CD4-positive, alpha-beta T cell treated with Interleukin-2 at 100 ng/mL for 4 hours (primary cell): ENCODE measurements at regions not wholly inside any gene's neighbourhood (a gene's known extent, or its start where the extent isn't known, plus 50 kb on each side); places are given as distances from the start of the nearest gene placed in this dataset.
"Not testable (repeated sequence)": the region's sequence is repeated elsewhere in the genome, so short reads cannot be mapped to it uniquely, and the experiment has no call there.

Source experiments
- DNase-seq: peaks from one replicate; pipeline ENCODE4 v3.0.0-alpha.2; 2020; ENCODE audit warnings: low spot score

DNA sequence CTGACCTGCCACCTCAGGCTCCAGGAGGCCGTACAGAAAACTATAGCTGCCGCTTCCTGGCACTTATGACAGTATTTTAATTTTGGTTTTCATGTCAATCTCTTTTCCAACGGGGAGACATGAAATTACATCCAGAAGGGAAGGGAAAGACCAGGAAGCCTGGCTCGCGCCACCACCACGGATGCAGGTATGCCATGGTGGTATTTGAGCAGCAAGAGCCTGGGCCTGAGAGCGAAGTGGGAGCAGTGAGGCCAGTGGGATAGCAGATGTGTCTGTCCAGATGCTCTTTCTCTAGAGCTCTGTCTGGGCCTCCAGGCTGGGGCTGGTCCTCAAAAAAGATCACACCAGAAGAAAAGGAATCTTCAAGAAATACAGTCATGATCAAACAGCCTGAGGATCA, 82.5 kb upstream of the CPEB2 start:
- DNase-seq: no peak

DNA sequence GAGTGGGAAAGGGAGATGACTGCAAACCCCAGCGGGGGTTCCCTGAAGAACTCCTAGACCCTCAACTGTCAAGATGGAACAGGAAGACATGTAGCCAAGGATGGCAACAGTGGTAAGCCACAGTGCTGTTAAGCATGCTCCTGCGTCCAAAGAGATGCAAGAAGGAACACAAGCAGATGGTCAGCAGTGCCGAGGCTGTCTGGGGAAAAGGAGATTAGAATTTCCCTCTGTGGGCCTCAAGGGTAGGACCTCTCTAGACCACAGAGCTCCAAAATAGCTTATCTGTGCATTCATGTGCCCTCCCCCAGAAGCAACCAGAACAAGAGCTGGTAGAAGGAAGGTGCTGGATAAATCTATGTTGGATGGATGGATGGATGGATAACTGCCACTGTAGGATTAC, 82.0 kb upstream of the CPEB2 start:
- DNase-seq: no peak

DNA sequence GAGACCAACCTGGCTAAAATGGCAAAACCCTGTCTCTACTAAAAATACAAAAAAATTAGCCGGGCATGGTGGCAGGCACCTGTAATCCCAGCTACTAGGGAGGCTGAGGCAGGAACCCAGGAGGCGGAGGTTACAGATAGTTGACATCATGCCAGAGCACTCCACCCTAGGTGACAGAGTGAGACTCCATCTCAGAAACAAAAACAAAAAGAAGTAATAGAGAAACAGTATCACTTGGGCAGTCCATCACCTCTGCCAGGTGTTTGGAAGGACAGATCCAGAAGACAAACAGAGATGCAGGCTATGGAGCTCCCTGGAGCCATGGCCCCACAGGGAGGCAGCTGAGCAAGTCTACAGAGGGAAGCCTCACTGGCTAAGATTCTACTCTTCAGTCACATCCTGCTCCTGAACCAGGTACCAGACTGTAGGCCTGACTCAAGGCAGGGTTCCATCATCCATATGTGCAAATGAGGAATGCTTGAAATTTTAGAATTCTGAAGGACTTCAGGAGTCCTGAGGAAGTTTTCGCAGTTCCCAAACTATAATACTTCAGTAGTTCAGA, 81.4 kb upstream of the CPEB2 start:
- no peak for DNase-seq

- not testable (repeated sequence) for DNase-seq
Measured at GRCh38 chr4:14921781-14922180, 80.5 kb upstream of the CPEB2 start.

DNA sequence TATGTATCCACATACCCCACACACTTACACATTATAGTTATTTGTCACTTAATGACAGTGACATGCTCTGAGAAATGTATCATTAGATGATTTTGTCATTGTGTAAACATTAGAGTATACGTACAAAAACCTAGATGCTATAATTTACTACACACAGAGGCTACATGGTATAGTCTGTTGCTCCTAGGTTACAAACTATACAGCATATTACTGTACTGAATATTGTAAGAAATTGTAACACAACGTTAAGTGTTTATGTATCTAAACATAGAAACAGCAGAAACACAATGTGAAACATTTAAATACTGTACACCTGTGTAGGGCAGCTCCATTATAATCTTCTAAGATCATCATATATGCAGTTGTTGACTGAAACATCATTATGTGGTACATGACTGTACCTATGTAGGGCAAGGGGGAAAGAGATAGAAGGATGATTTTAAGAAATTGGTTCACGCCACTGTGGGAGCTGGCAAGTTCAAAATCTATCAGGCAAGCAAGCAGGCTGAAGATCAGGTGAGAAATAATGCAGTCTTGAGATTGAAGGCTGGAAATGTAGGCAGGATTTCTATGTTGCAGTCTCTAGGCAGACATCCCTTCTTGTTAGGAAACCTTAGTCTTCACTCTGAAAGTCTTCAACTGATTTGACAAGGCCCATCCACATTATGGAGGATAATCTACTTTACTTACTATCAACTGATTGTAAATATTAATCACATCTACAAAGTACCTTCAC, 78.0 kb upstream of the CPEB2 start:
- no peak for DNase-seq

DNA sequence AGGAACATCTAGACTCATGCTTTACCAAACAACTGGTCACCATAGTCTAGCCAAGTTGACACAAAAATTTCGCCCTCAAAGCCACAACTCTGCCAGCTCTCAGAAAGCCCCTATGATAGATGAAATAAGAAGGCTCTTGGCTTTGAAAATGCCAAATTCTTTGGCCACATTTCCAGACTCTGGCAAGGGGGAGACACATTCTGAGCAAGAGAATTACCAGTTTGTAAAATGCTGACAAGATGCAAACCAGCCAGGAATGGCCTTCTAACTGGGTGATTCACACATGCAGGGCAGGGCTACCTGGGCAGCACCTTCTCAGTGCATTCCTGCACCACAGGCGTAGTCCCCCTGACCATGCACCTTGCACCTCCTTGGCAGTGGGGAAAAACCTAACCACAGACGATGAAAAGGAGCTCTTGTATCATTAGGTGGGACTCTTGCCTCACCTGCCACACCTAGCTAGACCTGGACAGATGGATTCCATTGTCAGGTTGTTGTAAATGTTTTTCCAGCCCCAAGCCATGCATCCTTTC, 77.4 kb upstream of the CPEB2 start:
- DNase-seq: no peak

DNA sequence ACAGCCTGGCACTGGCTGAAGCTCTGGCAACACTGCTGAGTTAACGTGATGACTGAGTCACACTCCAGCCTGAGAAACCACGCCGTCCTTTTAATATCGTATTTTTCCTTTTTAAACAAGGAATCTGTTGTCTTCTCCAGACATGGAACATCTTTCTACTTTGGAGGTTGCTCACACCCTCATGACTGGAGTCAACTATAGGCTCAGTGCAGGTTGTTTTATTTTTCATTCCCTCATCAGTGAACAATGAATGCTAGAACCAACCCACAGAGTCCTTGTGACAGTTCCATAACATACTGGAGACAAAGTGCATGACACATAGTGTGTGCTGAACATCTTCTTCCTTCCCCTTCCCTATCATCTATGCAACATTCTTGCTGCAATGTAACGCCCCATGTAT, 76.8 kb upstream of the CPEB2 start:
- no peak for DNase-seq

- no peak for DNase-seq
Measured at GRCh38 chr4:14926368-14926767, 75.9 kb upstream of the CPEB2 start.

- no peak for DNase-seq
Measured at GRCh38 chr4:14928035-14928434, 74.2 kb upstream of the CPEB2 start.

- DNase-seq: no peak
Measured at GRCh38 chr4:14929669-14930068, 72.6 kb upstream of the CPEB2 start.

DNA sequence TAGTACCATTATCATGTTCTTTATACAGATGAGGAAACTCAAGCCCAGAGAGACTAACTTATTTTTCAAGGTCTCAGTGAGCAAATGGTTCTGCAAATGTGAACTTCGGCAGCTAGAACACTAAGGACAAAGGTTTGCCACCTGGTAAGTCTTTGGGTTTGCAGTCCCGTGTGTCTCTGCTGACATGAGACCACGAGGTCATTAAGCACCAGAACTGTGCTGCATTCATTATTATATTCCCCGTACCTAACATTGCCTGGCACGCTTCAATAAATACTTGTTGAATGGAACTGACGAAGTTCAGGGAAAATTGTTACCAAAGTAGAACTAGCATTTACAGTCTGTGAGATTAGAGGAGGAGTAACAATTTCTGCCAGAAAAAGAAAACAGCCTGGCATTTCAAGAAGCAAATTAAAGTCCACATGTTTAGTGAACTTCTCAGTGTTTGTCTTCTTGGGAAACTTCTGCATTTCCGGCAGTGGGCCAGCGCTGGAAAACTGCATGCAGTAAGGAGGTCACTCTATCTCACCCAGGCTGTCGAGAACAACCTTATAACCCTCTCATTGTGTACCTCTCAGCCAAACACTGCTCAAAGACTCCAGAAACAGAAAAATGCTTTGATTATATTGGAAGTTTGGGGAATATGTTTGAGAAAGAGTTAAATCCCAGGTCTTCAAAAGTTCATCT, 67.4 kb upstream of the CPEB2 start:
- DNase-seq: no peak

DNA sequence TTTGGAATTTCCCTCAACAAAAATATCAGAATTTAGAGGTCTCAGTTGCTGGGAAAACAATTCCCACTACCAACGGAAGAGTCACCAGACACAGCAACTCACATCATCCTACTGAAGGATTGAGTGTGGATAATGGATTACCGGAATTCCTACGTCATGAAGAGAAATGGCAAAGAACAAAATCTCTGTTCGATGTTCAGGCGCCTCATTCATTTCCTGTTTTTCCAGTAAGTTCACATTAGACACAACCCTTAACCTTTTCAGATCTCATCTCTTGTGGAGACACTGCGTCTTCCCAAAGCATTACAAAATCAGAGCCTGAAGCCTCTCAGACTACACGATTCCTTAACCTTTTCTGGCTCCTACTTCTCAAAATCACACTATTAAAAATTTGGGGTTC, 58.5 kb upstream of the CPEB2 start:
- DNase-seq: no peak

GRCh38 chr4:14952352-14952751, 49.9 kb upstream of the CPEB2 start:
- DNase-seq: no peak
